B cell (primary cell): ENCODE measurements at regions not wholly inside any gene's neighbourhood (a gene's known extent, or its start where the extent isn't known, plus 50 kb on each side); places are given as distances from the start of the nearest gene placed in this dataset.

Experiments
- ATAC-seq: fragments of 200-7000 bp; cut with Tn5 transposase; one replicate; pipeline ENCODE4 v1.10.0; 2021; ENCODE audit warnings: low read depth, mild to moderate bottlenecking, moderate number of reproducible peaks, moderate library complexity
- CTCF ChIA-PET: fragments of 350-600 bp; sonication (Branson Sonifier 250); formaldehyde crosslinking; loops from one replicate; lab custom pipeline; 2021; ENCODE audit warnings: antibody characterized with exemption, inconsistent platforms; lab: Charles Lee
- POLR2A ChIA-PET: fragments of 350-600 bp; sonication (Branson Sonifier 250); formaldehyde crosslinking; loops from one replicate; lab custom pipeline; 2021; ENCODE audit warnings: antibody characterized with exemption; lab: Charles Lee
- DNase-seq: peaks from one replicate; pipeline ENCODE4 v3.0.0; 2013
- H2AFZ ChIP-seq: 2 replicates; pipeline ENCODE4 v1.6.1; 2012; ENCODE audit warnings: mild to moderate bottlenecking, low read depth, low read length; ENCODE audit not compliant: insufficient read depth, poor library complexity, severe bottlenecking
- H3K27ac ChIP-seq, 2 donors: 1 replicate in 1 of 2; 2 replicates in 1 of 2; pipeline ENCODE4 v1.5.1; 2012 to 2013; ENCODE audit warnings: low read length in 2 of 2, mild to moderate bottlenecking in 2 of 2, moderate library complexity in 1 of 2
- H3K27me3 ChIP-seq, 4 experiments: fragments of 200-600 bp in 1 of 4; sonication (generic) in 1 of 4; replicated peaks in 1 of 4; 1 replicate in 2 of 4; 2 replicates in 2 of 4; pipeline versions ENCODE4 v1.6.1 to v1.7.0; 2013 to 2016; ENCODE audit warnings: low read length in 3 of 4, mild to moderate bottlenecking in 2 of 4, mixed read lengths in 1 of 4, moderate library complexity in 1 of 4; ENCODE audit not compliant: insufficient read depth in 4 of 4, control insufficient read depth in 3 of 4; ENCODE audit errors: control extremely low read depth in 1 of 4
- H3K36me3 ChIP-seq, 2 experiments: replicated peaks in 1 of 2; 1 replicate in 1 of 2; 2 replicates in 1 of 2; pipeline versions ENCODE4 v1.6.1 to v1.7.1; 2013; ENCODE audit warnings: low read length in 1 of 2; ENCODE audit not compliant: insufficient read depth in 2 of 2, control insufficient read depth in 1 of 2; ENCODE audit errors: control extremely low read depth in 1 of 2, extremely low read depth in 1 of 2
- H3K4me1 ChIP-seq, 2 donors: fragments of 200-600 bp in 1 of 2; sonication (generic) in 1 of 2; 1 replicate in 1 of 2; 2 replicates in 1 of 2; pipeline versions ENCODE4 v1.5.1 to v1.6.1; 2013 to 2017; ENCODE audit warnings: low read length in 2 of 2; ENCODE audit not compliant: control insufficient read depth in 2 of 2, insufficient read depth in 2 of 2
- H3K4me2 ChIP-seq: replicated peaks from 2 replicates; pipeline ENCODE3; 2012; ENCODE audit warnings: mild to moderate bottlenecking, low read depth, low read length; ENCODE audit not compliant: poor library complexity, severe bottlenecking
- H3K4me3 ChIP-seq, 5 experiments: fragments of 200-600 bp in 1 of 5; sonication (generic) in 1 of 5; 1 replicate in 3 of 5; 2 replicates in 2 of 5; pipeline versions ENCODE4 v1.5.1 to v1.7.0; 2011 to 2016; ENCODE audit warnings: low read length in 4 of 5, mild to moderate bottlenecking in 4 of 5, low read depth in 2 of 5, control low read depth in 1 of 5, moderate library complexity in 1 of 5; ENCODE audit not compliant: insufficient read depth in 1 of 5; ENCODE audit errors: control extremely low read depth in 1 of 5, extremely low read depth in 1 of 5
- H3K79me2 ChIP-seq: fragments of 200-600 bp; sonication (generic); one replicate; pipeline ENCODE4 v1.6.0; 2016; ENCODE audit warnings: low read length; ENCODE audit not compliant: control insufficient read depth, insufficient read depth
- H3K9ac ChIP-seq: fragments of 200-600 bp; sonication (generic); 2 replicates; pipeline ENCODE4 v1.6.1; 2017; ENCODE audit warnings: mild to moderate bottlenecking, low read length, moderate library complexity
- H3K9me3 ChIP-seq, 3 donors: one replicate each; pipeline versions ENCODE4 v1.6.1 to v1.7.1; 2013; ENCODE audit warnings: low read length in 2 of 3; ENCODE audit not compliant: control insufficient read depth in 2 of 3, insufficient read depth in 1 of 3; ENCODE audit errors: control extremely low read depth in 1 of 3
- H4K20me1 ChIP-seq: 2 replicates; pipeline ENCODE4 v1.6.0; 2012; ENCODE audit warnings: mild to moderate bottlenecking, low read length; ENCODE audit not compliant: insufficient read depth, control insufficient read depth, poor library complexity, severe bottlenecking
- H3K27ac Mint-ChIP-seq: one replicate; pipeline ENCODE4 v1.8.0; 2021; ENCODE audit warnings: mixed read lengths
- H3K27me3 Mint-ChIP-seq: one replicate; pipeline ENCODE4 v1.8.0; 2021; ENCODE audit warnings: mixed read lengths
- H3K4me1 Mint-ChIP-seq: one replicate; pipeline ENCODE4 v1.8.0; 2021; ENCODE audit warnings: mixed read lengths
- H3K4me3 Mint-ChIP-seq: one replicate; pipeline ENCODE4 v1.8.0; 2021; ENCODE audit warnings: mixed read lengths
- H3K9me3 Mint-ChIP-seq: one replicate; pipeline ENCODE4 v1.8.0; 2022; ENCODE audit warnings: mixed read lengths; ENCODE audit not compliant: insufficient read depth
- CTCF ChIP-seq: fragments of 200-600 bp; IDR thresholded peaks from one replicate; pipeline ENCODE4 v1.8.0; 2022; ENCODE audit warnings: antibody characterized with exemption, mild to moderate bottlenecking
- EZH2 ChIP-seq: IDR thresholded peaks from 2 replicates; pipeline ENCODE4 v1.6.1; 2012; ENCODE audit warnings: borderline replicate concordance, low read depth, mild to moderate bottlenecking, moderate library complexity, low read length; ENCODE audit not compliant: insufficient read depth, poor library complexity, severe bottlenecking
- WGBS: methylation state at CpG from one replicate; pipeline ENCODE4 v1.1.5; 2013; ENCODE audit warnings: missing lambda C conversion rate; ENCODE audit not compliant: insufficient coverage; 5-methylcytosine and 5-hydroxymethylcytosine counted together
- intact Hi-C: fragments of 100-400 bp; cut with micrococcal nuclease; formaldehyde crosslinking; loops from one replicate; pipeline ENCODE4 v1.10.0; 2022

GRCh38 chr6:29777310-29777709 is 50.3 kb upstream of the HLA-G start:
- TF ChIP-seq EZH2, result no peak
- TF ChIP-seq CTCF, result no peak
- peaks cover 2% of the 10 kb centered on the region for H3K9me3 Mint-ChIP-seq
- H3K4me1 ChIP-seq, result no peaks in the 10 kb centered on the region
- ChIA-PET POLR2A (interaction anchor here (0.6 kb wide), 1 partner anchor 85 kb away, joined by 5 read pairs; no protein-coding TSS in a partner anchor), CTCF (no interaction called here)
- no peaks in the 10 kb centered on the region for H4K20me1 ChIP-seq
- no peak overlapping the region for H3K4me3 Mint-ChIP-seq
- H3K4me1 Mint-ChIP-seq, result no peaks in the 10 kb centered on the region
- H3K9ac ChIP-seq, result no peak overlapping the region
- no peak overlapping the region for H3K27ac ChIP-seq
- H3K27me3 Mint-ChIP-seq, result peaks cover 57% of the 10 kb centered on the region
- intact Hi-C loops, result no loop called here
- H3K27me3 ChIP-seq, result peaks cover 0 to 25% (median 12%) of the 10 kb centered on the region in 4 experiments
- no peak overlapping the region for H3K27ac Mint-ChIP-seq
- H3K9me3 ChIP-seq, result no peaks in the 10 kb centered on the region
- DNase-seq (no peak), ATAC-seq (no peak)
- no peak overlapping the region for H3K4me3 ChIP-seq
- H3K79me2 ChIP-seq, result no peaks in the 10 kb centered on the region
- H3K4me2 ChIP-seq, result no peak overlapping the region
- WGBS, result 44% methylated on average over 2 of the region's 4 CpGs
- H3K36me3 ChIP-seq, result no peaks in the 10 kb centered on the region
- H2AFZ ChIP-seq, result no peak overlapping the region
